T-helper 17 cell (primary cell): ENCODE measurements at regions not wholly inside any gene's neighbourhood (a gene's known extent, or its start where the extent isn't known, plus 50 kb on each side); places are given as distances from the start of the nearest gene placed in this dataset.
"Not testable (repeated sequence)": the region's sequence is repeated elsewhere in the genome, so short reads cannot be mapped to it uniquely, and the experiment has no call there.

ENCODE experiments used
- ATAC-seq: fragments of 150-1000 bp; cut with Tn5 transposase; 2 replicates; pipeline ENCODE4 v1.10.0; 2021; ENCODE audit warnings: mild to moderate bottlenecking, moderate library complexity
- DNase-seq, 3 donors: peaks; one replicate each; pipeline versions ENCODE4 v3.0.0 to v3.0.0-alpha.2; 2020 to 2021
- H3K9me3 ChIP-seq: one replicate; pipeline ENCODE4 v1.7.0; 2013; ENCODE audit warnings: low read length, mild to moderate bottlenecking; ENCODE audit not compliant: control insufficient read depth, poor library complexity, severe bottlenecking
- H3K27ac Mint-ChIP-seq: one replicate; pipeline ENCODE4 v1.8.0; 2022; ENCODE audit warnings: mild to moderate bottlenecking, moderate library complexity, mixed read lengths
- H3K27me3 Mint-ChIP-seq: one replicate; pipeline ENCODE4 v1.8.0; 2022; ENCODE audit warnings: mixed read lengths
- H3K36me3 Mint-ChIP-seq: one replicate; pipeline ENCODE4 v1.8.0; 2022; ENCODE audit warnings: low read depth, mixed read lengths
- H3K4me1 Mint-ChIP-seq: one replicate; pipeline ENCODE4 v1.8.0; 2022; ENCODE audit warnings: mild to moderate bottlenecking, mixed read lengths
- H3K4me3 Mint-ChIP-seq: one replicate; pipeline ENCODE4 v1.8.0; 2022; ENCODE audit warnings: mild to moderate bottlenecking, moderate library complexity, mixed read lengths

- not testable (repeated sequence) for H3K4me3 Mint-ChIP-seq, H3K4me1 Mint-ChIP-seq, ATAC-seq
These were observed 76.4 kb downstream of the PPIAL4A start for GRCh38 chr1:120966018-120966417.

DNA sequence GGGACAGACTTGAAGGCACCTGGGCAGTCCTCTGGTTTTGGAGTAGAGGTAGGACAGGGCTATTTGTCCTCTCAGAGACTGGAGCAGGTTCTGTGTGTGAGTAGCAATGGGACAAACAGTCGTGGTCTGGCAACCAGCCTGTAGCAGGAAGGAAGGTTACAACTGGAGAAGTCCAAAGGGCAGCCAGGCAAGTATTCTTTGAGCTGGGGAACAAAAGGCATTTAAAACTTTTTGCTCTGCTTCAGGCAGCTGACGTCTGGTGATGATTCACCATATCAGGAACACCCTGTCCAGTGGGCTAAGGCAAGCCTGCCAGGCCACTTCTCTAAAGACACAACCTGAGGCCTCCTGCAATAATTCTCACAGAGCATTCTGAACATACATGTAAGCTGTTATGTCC, 83.3 kb downstream of the PPIAL4A start:
- not testable (repeated sequence) for ATAC-seq

More at GRCh38 chr1:120966018-120966417, 76.4 kb downstream of the PPIAL4A start:
- not testable (repeated sequence) for H3K27ac Mint-ChIP-seq, DNase-seq, H3K9me3 ChIP-seq, H3K27me3 Mint-ChIP-seq, H3K36me3 Mint-ChIP-seq

DNA sequence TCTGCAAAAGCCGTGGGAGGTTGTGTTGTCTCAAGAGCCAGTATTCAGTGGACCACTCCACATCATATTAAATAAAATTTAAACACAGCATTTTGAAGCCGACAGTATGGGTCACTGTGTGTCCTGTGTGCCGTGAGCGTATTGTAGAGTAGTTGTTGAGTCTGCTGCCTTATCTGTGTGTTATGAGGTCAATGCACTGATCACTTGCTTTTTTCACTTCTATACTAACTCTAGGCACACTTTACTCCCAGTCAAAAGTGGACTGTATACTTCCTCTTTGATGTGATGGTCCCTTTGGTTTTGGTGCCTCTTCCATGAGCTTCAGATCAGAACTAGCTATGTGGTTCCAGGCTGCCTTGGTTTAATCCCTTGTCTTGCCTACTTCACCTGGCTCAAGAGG, 84.3 kb downstream of the PPIAL4A start:
- not testable (repeated sequence) for H3K4me1 Mint-ChIP-seq, H3K27ac Mint-ChIP-seq, H3K27me3 Mint-ChIP-seq, H3K4me3 Mint-ChIP-seq, DNase-seq, H3K36me3 Mint-ChIP-seq, H3K9me3 ChIP-seq, ATAC-seq

More for the DNA sequence above, 83.3 kb downstream of the PPIAL4A start:
- DNase-seq, H3K4me3 Mint-ChIP-seq, H3K4me1 Mint-ChIP-seq, H3K36me3 Mint-ChIP-seq, H3K27me3 Mint-ChIP-seq, H3K27ac Mint-ChIP-seq, H3K9me3 ChIP-seq: not testable (repeated sequence)

DNA sequence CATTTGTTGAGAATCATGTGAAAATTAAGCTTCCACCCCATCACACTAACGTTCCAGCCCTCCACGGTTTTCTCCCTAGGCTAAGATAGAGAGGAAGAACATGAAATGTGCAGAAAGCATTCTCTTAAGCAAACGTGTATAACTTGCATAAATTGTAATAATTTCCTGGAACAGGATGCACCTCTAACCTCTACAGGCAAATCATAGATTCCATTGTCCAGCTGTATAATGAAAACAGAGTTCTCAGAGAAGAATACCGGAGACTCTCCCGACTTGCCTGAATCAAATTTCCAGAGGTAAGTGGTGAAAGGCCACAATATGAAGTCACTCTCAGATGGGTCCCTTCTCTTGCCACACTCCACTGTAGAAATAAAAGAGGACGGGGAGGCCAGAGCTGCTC, 87.7 kb downstream of the PPIAL4A start:
- not testable (repeated sequence) for H3K9me3 ChIP-seq, H3K36me3 Mint-ChIP-seq, H3K27ac Mint-ChIP-seq, H3K4me1 Mint-ChIP-seq, H3K4me3 Mint-ChIP-seq, DNase-seq, H3K27me3 Mint-ChIP-seq, ATAC-seq

DNA sequence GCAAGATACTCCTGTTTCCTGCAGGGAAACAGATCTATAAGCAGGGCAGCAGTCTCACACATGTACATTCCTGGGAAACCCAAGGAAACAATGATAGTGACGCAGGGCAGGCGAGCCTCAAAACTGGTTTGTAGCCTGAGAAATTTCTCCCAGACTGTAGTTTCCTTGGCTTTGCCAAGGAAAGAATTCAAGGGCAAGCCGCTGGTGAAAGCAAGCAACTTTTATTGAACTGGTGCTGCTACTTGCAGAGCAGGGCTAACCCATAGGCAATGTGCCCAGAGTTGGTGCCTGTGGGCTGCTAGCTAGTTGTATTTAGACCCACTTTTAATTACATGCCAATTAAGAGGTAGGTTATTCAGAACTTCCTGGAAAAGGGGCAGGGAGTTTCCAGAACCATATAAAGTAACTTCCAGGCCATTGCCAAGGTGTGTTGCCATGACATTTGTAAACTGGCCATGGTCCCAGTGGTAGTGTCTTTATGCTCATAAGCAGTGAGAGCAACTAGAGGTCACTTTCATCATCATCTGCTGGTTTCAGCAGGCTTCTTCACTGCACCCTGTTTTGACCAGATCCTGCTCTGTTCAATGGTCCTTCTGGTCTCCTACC, 92.0 kb downstream of the PPIAL4A start:
- H3K9me3 ChIP-seq, H3K27me3 Mint-ChIP-seq, H3K27ac Mint-ChIP-seq, H3K4me3 Mint-ChIP-seq, H3K4me1 Mint-ChIP-seq, DNase-seq, ATAC-seq, H3K36me3 Mint-ChIP-seq: not testable (repeated sequence)

- H3K4me3 Mint-ChIP-seq, H3K27me3 Mint-ChIP-seq, H3K4me1 Mint-ChIP-seq, H3K27ac Mint-ChIP-seq, DNase-seq, H3K9me3 ChIP-seq, H3K36me3 Mint-ChIP-seq: not testable (repeated sequence)
- ATAC-seq, result peak; percentile 32
These were observed 105.0 kb downstream of the PPIAL4A start for GRCh38 chr1:120994614-120995013.

DNA sequence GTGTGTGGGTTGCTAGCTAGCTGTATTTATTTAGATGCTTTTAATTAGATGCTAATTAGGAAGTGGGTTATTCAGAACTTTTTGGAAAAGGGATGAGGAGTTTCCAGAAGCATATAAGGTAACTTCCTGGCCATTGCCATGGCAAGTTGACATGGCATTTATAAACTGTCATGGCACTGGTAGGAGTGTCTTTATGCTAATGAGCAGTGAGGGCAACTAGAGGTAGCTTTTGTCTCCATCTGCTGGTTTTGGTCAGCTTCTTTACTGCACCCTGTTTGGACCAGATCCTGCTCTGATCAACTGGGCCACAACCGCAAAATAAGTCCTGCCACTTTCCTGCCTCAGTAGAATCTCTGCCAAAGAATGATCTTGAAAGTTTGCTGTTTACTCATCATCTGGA, 105.5 kb downstream of the PPIAL4A start:
- peak; percentile 99 for ATAC-seq
- H3K4me1 Mint-ChIP-seq, H3K27ac Mint-ChIP-seq, H3K36me3 Mint-ChIP-seq, H3K9me3 ChIP-seq, H3K27me3 Mint-ChIP-seq, H3K4me3 Mint-ChIP-seq, DNase-seq: not testable (repeated sequence)

DNA sequence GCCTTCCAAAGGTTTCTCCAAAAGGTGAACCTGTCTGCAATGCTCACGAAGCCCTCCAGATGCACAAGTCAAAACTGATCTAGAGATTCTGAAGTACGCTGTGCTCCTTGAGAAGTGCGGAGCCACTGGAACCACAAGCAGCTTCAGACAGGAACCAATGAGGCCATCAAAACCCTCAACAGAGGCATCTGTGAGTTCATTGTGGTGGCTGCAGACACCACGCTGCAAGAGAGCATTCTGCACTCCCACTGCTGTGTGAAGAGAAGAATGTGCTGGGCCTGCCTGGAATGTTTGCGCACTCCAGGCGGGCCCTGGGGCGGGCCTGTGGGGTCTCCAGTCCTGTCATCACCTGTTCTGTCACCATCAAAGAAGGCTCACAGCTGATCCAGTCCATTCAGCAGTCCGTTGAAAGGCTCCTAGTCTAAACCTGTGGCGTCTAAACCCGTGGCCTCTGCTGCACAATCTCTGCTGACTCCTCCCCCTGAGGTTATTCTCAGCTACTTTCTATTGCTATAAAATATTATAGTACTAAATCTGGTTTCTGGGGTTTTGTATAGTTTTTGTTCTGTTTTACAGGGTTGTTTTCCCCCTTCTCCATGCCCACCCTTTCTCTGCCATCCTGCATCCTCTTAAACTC, 111.6 kb downstream of the PPIAL4A start:
- DNase-seq, H3K27ac Mint-ChIP-seq, H3K36me3 Mint-ChIP-seq, H3K4me1 Mint-ChIP-seq, H3K4me3 Mint-ChIP-seq, H3K27me3 Mint-ChIP-seq, H3K9me3 ChIP-seq: not testable (repeated sequence)
- ATAC-seq, result peak; percentile 93

- not testable (repeated sequence) for H3K36me3 Mint-ChIP-seq, H3K4me1 Mint-ChIP-seq, ATAC-seq, H3K27me3 Mint-ChIP-seq, H3K4me3 Mint-ChIP-seq, H3K9me3 ChIP-seq, H3K27ac Mint-ChIP-seq, DNase-seq
These were observed 113.7 kb downstream of the PPIAL4A start for GRCh38 chr1:121003230-121003629.

DNA sequence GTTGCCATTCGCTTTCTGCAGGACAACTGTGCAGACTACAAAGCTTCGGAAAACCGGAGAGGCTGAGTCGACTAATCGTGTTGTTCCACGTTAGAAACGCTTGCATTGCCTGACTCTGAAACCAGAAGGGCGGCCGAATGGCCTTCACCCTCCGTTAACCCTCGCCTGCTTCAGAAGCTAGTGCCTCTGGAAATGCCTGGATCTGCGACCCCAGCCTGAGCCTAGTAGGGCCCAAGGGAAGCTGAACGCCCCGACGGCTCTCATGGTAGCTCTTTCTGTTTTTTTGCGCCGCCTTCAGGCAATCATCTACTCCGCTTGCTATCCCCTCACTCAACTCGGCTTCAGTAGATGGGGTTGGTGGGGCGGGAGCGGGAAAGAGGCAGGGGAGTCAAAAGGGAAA, 117.3 kb downstream of the PPIAL4A start:
- ATAC-seq, H3K4me1 Mint-ChIP-seq, DNase-seq, H3K9me3 ChIP-seq, H3K27me3 Mint-ChIP-seq, H3K36me3 Mint-ChIP-seq, H3K27ac Mint-ChIP-seq: not testable (repeated sequence)
- peak overlapping the region; percentile 45 for H3K4me3 Mint-ChIP-seq

GRCh38 chr1:121007755-121008154, 118.2 kb downstream of the PPIAL4A start:
- not testable (repeated sequence) for H3K27ac Mint-ChIP-seq, ATAC-seq, H3K4me1 Mint-ChIP-seq, H3K9me3 ChIP-seq, H3K36me3 Mint-ChIP-seq, DNase-seq, H3K27me3 Mint-ChIP-seq
- H3K4me3 Mint-ChIP-seq, result peak overlapping the region; percentile 80

DNA sequence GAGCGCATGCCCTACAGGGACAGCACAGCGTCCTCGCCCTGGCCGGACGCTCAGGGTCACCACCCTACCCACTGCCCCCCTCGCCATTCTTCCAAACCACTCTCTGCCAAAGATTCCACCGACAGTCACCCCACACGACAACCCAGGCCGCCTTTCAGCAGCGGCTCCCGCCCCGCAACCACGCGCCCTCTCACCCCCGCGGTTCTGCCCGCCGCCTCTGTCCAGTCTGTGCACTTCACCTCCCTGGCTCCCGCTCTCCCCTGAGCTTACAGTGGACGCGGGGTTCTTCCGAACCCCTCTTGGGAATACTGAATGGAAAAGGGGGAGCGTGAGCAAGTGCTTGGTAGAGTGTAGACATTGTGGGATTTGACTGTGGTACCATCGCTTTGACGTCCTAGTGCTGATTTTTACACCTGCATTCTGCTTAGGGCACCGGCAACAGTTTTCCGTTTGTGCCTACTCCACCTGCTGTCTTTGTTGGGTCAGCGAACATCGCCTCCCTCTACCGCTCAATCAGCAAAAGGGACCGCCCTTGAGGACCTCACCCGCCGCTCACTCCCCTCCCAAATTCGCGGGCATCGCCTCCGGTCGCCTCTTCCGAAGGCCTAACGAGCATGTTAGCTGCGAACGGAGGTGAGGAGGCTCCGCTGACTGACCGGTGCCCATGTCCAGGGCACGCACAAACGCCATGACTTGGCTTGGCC, 119.1 kb downstream of the PPIAL4A start:
- not testable (repeated sequence) for DNase-seq, H3K27ac Mint-ChIP-seq, H3K27me3 Mint-ChIP-seq, H3K36me3 Mint-ChIP-seq, H3K4me1 Mint-ChIP-seq, H3K9me3 ChIP-seq
- ATAC-seq, result peak; percentile 32
- H3K4me3 Mint-ChIP-seq, result peak overlapping the region; percentile 80

DNA sequence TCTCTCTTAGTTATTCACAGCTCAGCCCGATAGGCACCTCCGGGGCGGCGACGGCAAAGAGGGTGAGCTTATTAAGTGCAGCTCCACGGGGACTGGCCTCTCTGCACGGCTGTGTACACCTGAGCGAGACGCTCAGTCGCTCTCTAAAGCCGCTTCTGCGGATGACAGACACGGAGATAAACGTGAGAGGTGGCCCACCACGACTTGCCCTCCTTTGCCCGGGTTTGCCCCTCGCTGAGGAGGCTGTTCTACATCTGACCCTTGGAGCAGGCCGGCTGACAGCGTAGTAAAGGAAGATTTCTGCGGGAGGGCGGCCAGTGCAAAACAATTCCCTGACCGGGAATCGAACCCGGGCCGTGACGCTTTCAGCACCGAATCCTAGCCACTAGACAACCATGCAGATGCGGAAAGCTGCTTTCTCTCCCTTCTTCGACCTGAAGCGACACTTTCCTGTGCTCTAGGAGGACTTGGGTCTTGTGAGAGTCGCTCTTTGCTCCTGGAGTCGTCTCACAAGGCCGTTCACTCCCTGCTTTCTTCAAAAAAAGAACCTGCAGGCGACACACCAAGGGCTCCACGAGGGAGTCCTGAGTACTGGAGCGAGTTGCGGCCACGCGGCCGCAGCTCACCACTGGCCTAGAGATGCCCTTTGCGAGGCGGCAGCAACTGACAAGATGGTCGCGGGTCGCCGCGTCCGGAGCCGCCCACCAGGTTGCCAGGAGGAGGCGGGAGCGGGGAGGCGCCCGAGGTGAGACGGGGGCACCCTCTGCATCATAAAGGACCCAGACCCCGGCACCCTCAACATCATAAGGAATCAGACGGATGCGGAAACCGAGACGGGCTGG, 119.9 kb downstream of the PPIAL4A start:
- not testable (repeated sequence) for H3K27ac Mint-ChIP-seq, H3K4me1 Mint-ChIP-seq, H3K9me3 ChIP-seq, H3K27me3 Mint-ChIP-seq, H3K36me3 Mint-ChIP-seq
- peak in 1 of 3 donors; percentile 12 for DNase-seq
- peak; percentile 78 for ATAC-seq
- H3K4me3 Mint-ChIP-seq, result peak overlapping the region; percentile 80
